ENCODE measurements at regions not wholly inside any gene's neighbourhood (a gene's known extent, or its start where the extent isn't known, plus 50 kb on each side); places are given as distances from the start of the nearest gene placed in this dataset.

DNA sequence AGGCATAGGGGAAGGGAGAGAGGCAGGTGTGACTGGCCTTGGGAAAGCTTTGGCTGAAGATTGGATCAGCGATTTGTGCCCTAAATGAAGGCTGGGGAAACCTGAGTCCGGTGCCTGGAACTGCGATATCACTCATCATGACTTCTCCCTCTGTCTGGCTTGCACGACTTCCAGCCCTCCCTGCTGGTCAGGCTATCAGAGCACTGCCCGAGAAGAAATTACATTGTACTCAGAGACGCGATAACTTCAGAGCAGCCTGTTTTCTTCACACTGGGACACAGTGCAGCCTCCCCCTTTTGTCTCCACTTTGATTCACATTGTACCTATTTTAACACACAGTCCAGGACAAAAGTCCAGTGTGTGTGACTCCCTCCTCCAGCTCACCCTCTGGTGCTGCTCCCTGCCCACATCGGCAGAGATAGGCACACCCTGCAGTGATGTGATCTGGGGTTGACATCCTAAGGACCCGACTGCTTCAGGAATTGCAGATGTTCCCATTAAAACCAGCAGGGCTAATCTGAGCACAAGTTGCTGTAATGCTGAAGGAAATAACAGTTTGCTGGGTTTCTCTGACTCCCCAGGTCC, 62.1 kb upstream of the CADM1 start:
- POLR2A ChIA-PET = no interaction called here
- DNase-seq (ENCODE audit: extremely low spot score) = no peak
- CTCF ChIA-PET = no interaction called here
- TF ChIP-seq, protein P1, sequence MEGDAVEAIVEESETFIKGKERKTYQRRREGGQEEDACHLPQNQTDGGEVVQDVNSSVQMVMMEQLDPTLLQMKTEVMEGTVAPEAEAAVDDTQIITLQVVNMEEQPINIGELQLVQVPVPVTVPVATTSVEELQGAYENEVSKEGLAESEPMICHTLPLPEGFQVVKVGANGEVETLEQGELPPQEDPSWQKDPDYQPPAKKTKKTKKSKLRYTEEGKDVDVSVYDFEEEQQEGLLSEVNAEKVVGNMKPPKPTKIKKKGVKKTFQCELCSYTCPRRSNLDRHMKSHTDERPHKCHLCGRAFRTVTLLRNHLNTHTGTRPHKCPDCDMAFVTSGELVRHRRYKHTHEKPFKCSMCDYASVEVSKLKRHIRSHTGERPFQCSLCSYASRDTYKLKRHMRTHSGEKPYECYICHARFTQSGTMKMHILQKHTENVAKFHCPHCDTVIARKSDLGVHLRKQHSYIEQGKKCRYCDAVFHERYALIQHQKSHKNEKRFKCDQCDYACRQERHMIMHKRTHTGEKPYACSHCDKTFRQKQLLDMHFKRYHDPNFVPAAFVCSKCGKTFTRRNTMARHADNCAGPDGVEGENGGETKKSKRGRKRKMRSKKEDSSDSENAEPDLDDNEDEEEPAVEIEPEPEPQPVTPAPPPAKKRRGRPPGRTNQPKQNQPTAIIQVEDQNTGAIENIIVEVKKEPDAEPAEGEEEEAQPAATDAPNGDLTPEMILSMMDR (IDR thresholded peaks at IDR 0.05; ENCODE audit: control extremely low read depth, extremely low read depth, low read depth, missing control alignments) = no peak

DNA sequence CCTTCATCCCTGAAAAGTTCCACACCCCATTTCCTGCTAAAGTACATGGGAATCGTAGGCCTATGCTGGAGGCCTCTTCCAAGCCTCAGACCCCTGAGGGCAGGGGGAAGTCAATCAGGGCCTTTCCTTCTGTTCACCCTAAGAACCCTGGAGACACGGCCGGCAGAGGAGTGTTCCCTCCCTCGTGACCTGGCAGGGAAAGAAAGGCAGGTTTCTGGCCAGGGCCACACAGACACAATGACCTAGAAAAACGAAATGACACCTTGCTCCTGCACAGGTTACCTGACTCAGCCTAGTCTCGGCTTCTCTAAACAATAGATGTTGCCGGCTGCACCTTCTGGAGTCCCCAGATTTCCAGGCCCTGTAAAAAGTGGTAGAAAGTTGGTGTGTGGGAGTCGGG, 60.6 kb upstream of the CADM1 start:
- ChIA-PET CTCF (no interaction called here), POLR2A (no interaction called here)
- TF ChIP-seq, protein P1 (IDR thresholded peaks at IDR 0.05; ENCODE audit: control extremely low read depth, extremely low read depth, low read depth, missing control alignments) = no peak
- DNase-seq (ENCODE audit: extremely low spot score) = no peak

DNA sequence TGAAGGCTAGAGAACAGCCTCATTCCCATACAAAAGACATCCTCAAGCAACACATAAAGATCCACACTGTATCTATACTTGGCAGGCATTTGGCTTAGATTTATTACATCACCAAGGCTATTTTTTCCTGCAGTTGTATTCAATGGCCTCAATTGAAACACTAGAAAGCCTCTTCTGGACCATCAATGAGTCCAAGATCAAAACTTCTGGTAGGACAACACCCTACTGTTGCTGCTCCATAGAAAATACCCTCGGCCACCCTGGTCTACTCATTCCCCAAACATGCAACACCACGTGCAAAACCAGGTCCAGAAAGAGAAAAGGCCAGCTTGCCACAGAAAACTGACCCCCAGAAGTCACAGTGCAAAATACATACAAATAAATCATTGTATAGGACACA, 56.9 kb upstream of the CADM1 start:
- TF ChIP-seq, protein P1 (IDR thresholded peaks at IDR 0.05; ENCODE audit: control extremely low read depth, extremely low read depth, low read depth, missing control alignments) = no peak
- CTCF ChIA-PET = no interaction called here
- no peak for DNase-seq (ENCODE audit: extremely low spot score)
- POLR2A ChIA-PET = no interaction called here

DNA sequence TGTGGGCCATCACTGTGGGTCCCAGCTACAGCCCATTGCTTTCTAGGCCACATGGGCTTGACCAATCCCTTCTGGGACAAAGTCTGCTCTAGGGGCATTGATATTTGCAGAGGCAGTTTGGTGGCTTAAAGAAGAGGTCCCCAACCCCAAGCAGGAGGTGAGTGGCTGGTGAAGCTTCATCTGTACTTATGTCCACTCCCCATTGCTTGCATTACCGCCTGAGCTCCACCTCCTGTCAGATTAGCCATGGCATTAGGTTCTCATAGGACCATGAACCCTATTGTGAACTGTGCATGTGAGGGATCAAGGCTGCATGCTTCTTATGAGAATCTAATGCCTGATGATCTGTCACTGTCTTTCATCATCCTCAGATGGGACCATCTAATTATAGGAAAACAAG, 54.4 kb upstream of the CADM1 start:
- DNase-seq (ENCODE audit: extremely low spot score) = no peak

DNA sequence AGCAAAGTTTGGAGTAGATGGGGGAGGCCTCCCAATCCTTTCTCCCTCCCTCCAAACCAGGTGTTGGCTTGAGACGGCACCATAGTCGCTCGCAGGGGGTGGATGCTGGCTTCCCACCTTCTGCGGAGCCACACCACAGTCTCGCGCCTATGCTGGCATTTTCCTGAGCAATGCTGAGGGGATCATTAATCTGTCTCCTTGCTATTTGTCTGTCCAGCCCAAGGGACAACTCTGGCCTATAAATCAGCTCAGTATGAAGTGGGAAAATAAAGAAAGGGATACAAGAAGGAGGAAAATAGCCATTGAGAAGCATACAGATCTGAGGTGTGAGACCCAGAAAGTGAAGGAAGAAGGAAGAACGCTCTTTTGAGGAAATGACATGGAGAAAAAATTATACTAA, 53.5 kb upstream of the CADM1 start:
- TF ChIP-seq, protein P1 (IDR thresholded peaks at IDR 0.05; ENCODE audit: control extremely low read depth, extremely low read depth, low read depth, missing control alignments) = no peak
- POLR2A ChIA-PET = no interaction called here
- CTCF ChIA-PET = no interaction called here
- DNase-seq (ENCODE audit: extremely low spot score) = no peak

More for the DNA sequence above, 54.4 kb upstream of the CADM1 start:
- POLR2A ChIA-PET = no interaction called here
- CTCF ChIA-PET = no interaction called here
- TF ChIP-seq, protein P1 (IDR thresholded peaks at IDR 0.05; ENCODE audit: control extremely low read depth, extremely low read depth, low read depth, missing control alignments) = no peak

DNA sequence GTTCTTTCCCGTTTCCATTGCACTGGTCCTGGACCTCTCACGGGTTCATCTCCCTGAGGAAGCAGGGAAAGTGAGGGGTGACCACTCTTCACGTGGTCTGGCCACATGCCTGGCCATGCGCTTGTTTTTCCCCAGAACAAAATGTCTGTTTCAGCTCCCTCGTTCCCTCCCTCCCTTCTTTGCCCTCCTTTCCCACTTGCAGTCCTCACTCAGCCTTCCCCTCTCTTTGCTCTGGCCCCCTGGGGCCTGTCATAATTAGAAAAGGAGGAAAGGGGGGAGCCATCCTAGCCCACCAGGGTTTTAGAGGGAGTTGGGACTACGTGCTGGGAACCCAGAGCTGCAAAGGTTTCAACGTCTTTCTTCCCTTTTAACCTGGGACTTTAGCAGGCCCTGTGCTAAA, 52.8 kb upstream of the CADM1 start:
- DNase-seq (ENCODE audit: extremely low spot score) = no peak
- POLR2A ChIA-PET = no interaction called here
- CTCF ChIA-PET = no interaction called here
- TF ChIP-seq, protein P1 (IDR thresholded peaks at IDR 0.05; ENCODE audit: control extremely low read depth, extremely low read depth, low read depth, missing control alignments) = no peak

Data from GM10248 (cell line).